ENCODE measurements at regions not wholly inside any gene's neighbourhood (a gene's known extent, or its start where the extent isn't known, plus 50 kb on each side); places are given as distances from the start of the nearest gene placed in this dataset.

DNA sequence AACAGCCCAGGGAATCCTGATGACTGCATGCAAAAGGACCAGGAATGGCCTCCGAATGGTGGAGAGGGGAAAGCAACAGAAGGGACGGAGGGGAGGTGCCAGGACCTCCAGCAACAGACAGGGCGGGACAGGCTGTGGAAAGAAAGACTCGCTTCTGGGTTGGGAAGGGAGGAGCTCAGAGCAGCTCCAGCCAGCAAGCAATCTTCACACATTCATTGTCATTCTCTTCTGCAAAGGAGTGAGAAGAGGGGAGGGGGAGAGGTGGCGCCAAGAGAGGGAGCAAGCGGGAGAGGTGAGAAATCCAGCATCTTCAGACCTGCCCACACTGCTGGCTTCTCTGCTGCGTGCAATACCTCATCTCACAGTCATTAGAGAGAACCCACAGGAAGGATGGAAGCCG, 509.0 kb downstream of the BUD13 start:
- TF ChIP-seq EZH2 (IDR thresholded peaks at IDR 0.05; ENCODE audit: low read depth, unreplicated experiment) (no peak), CTCF (conservative IDR thresholded peaks at IDR 0.05; ENCODE audit: low read depth in 2 of 2) (no peak), ZNF114 (CRISPR knock-in tag; IDR thresholded peaks at IDR 0.05) (no peak), STAT1 (IDR thresholded peaks at IDR 0.05; ENCODE audit: unreplicated experiment) (no peak), POLR2AphosphoS5 (IDR thresholded peaks at IDR 0.05; ENCODE audit: low read depth) (no peak), EZH2phosphoT487 (IDR thresholded peaks at IDR 0.05; ENCODE audit: unreplicated experiment) (no peak), JUNB (IDR thresholded peaks at IDR 0.05; ENCODE audit: unreplicated experiment) (no peak), ETS1 (IDR thresholded peaks at IDR 0.05) (no peak), CREB1 (CRISPR knock-in tag; IDR thresholded peaks at IDR 0.05; ENCODE audit: low read depth) (no peak), NANOG (IDR thresholded peaks at IDR 0.05; ENCODE audit: borderline replicate concordance) (no peak), ZNF331 (CRISPR knock-in tag; IDR thresholded peaks at IDR 0.05; ENCODE audit: low read depth) (no peak)
- Mint-ChIP-seq H3K36me3 (ENCODE audit: low read depth) (no peaks in the 10 kb centered on the region), H3K4me3 (no peak overlapping the region), H3K4me1 (peaks cover 6% of the 10 kb centered on the region), H3K9me3 (no peaks in the 10 kb centered on the region), H3K27ac (no peak overlapping the region), H3K27me3 (ENCODE audit: insufficient read depth, low read depth, poor library complexity) (peaks cover 9% of the 10 kb centered on the region)
- DNase-seq (ENCODE audit: low spot score) (no peak), ATAC-seq (peak; percentile 78)
- Histone ChIP-seq H3K9me2 (ENCODE audit: insufficient read depth) (no peaks in the 10 kb centered on the region), H4K20me1 (replicated peaks; ENCODE audit: insufficient read depth) (no peaks in the 10 kb centered on the region), H3K36me3 (ENCODE audit: insufficient read depth) (no peaks in the 10 kb centered on the region), H3F3A (replicated peaks; ENCODE audit: low read depth) (no peaks in the 10 kb centered on the region), H3K79me2 (replicated peaks; ENCODE audit: insufficient read depth) (no peaks in the 10 kb centered on the region), H3K4me1 (ENCODE audit: insufficient read depth) (no peaks in the 10 kb centered on the region), H2AFZ (no peak overlapping the region), H3K27me3 (ENCODE audit: insufficient read depth) (no peaks in the 10 kb centered on the region), H3K4me3 (no peak overlapping the region), H3K27ac (ENCODE audit: low read depth) (no peak overlapping the region), H3K4me2 (0 out of 2 replicates have a peak overlapping the region, but pooled peaks have one; percentile 15)

DNA sequence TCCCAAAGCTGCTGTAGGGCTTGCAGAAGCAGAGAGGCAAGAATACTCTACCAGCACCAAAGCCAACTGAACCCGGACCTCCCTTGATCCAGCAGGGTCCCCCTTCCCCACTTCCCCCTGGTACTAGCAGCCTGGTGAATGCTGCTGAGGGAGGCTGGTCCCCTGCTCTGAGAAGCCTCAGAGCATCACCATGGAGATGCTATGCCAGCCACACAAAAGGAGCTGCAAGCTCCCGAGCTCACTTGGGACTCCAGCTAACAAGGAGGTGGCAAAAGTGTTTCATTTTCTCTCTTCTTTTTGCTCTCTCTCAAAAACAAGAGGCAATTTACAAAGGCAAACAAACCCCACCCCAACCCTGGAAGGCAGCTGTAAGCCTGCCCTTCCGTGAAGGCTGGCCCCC, 509.8 kb downstream of the BUD13 start:
- ATAC-seq = no peak
- H3K4me2 ChIP-seq = no peak overlapping the region
- H3K27me3 ChIP-seq (ENCODE audit: insufficient read depth) = no peaks in the 10 kb centered on the region
- no peaks in the 10 kb centered on the region for H3K9me2 ChIP-seq (ENCODE audit: insufficient read depth)
- no peaks in the 10 kb centered on the region for H3K4me1 ChIP-seq (ENCODE audit: insufficient read depth)
- no peaks in the 10 kb centered on the region for H3K36me3 ChIP-seq (ENCODE audit: insufficient read depth)
- Mint-ChIP-seq H3K4me3 (no peak overlapping the region), H3K4me1 (peaks cover 6% of the 10 kb centered on the region), H3K27me3 (ENCODE audit: insufficient read depth, low read depth, poor library complexity) (peaks cover 9% of the 10 kb centered on the region), H3K9me3 (no peaks in the 10 kb centered on the region), H3K27ac (no peak overlapping the region), H3K36me3 (ENCODE audit: low read depth) (no peaks in the 10 kb centered on the region)
- H4K20me1 ChIP-seq (replicated peaks; ENCODE audit: insufficient read depth) = no peaks in the 10 kb centered on the region
- no peak for DNase-seq (ENCODE audit: low spot score)
- no peak overlapping the region for H3K27ac ChIP-seq (ENCODE audit: low read depth)
- no peaks in the 10 kb centered on the region for H3F3A ChIP-seq (replicated peaks; ENCODE audit: low read depth)
- H3K4me3 ChIP-seq = no peak overlapping the region
- H3K79me2 ChIP-seq (replicated peaks; ENCODE audit: insufficient read depth) = no peaks in the 10 kb centered on the region
- H2AFZ ChIP-seq = no peak overlapping the region
- TF ChIP-seq NANOG (IDR thresholded peaks at IDR 0.05; ENCODE audit: borderline replicate concordance) = no peak
- TF ChIP-seq CTCF (conservative IDR thresholded peaks at IDR 0.05; ENCODE audit: low read depth in 2 of 2) = no peak
- TF ChIP-seq EZH2phosphoT487 (IDR thresholded peaks at IDR 0.05; ENCODE audit: unreplicated experiment) = no peak
- TF ChIP-seq ETS1 (IDR thresholded peaks at IDR 0.05) = no peak
- no peak for TF ChIP-seq ZNF114 (CRISPR knock-in tag; IDR thresholded peaks at IDR 0.05)
- TF ChIP-seq ZNF331 (CRISPR knock-in tag; IDR thresholded peaks at IDR 0.05; ENCODE audit: low read depth) = no peak
- TF ChIP-seq JUNB (IDR thresholded peaks at IDR 0.05; ENCODE audit: unreplicated experiment) = no peak
